ENCODE measurements at regions not wholly inside any gene's neighbourhood (a gene's known extent, or its start where the extent isn't known, plus 50 kb on each side); places are given as distances from the start of the nearest gene placed in this dataset.

GRCh38 chr4:166491635-166492034, 618.6 kb downstream of the TLL1 start:
- no peak for DNase-seq (ENCODE audit: low spot score)

- no peak for DNase-seq (ENCODE audit: low spot score)
Observed at GRCh38 chr4:166493924-166494345, 620.9 kb downstream of the TLL1 start.

GRCh38 chr4:166498546-166498945, 625.5 kb downstream of the TLL1 start:
- no peak for DNase-seq (ENCODE audit: low spot score)

GRCh38 chr4:166499820-166500219, 626.8 kb downstream of the TLL1 start:
- DNase-seq (ENCODE audit: low spot score), result no peak

GRCh38 chr4:166501941-166502382, 628.9 kb downstream of the TLL1 start:
- DNase-seq (ENCODE audit: low spot score), result peak; percentile 7

GRCh38 chr4:166502660-166503059, 629.6 kb downstream of the TLL1 start:
- no peak for DNase-seq (ENCODE audit: low spot score)

GRCh38 chr4:166506051-166506450, 633.0 kb downstream of the TLL1 start:
- no peak for DNase-seq (ENCODE audit: low spot score)

- DNase-seq (ENCODE audit: low spot score), result no peak
Observed at GRCh38 chr4:166512267-166512666, 639.2 kb downstream of the TLL1 start.

GRCh38 chr4:166518315-166518714, 645.3 kb downstream of the TLL1 start:
- DNase-seq (ENCODE audit: low spot score), result no peak

- no peak for DNase-seq (ENCODE audit: low spot score)
Observed at GRCh38 chr4:166518776-166519175, 645.7 kb downstream of the TLL1 start.

- DNase-seq (ENCODE audit: low spot score), result no peak
Observed at GRCh38 chr4:166519774-166520173, 646.7 kb downstream of the TLL1 start.

GRCh38 chr4:166527500-166527899, 654.5 kb downstream of the TLL1 start:
- no peak for DNase-seq (ENCODE audit: low spot score)

- no peak for DNase-seq (ENCODE audit: low spot score)
Observed at GRCh38 chr4:166531703-166532102, 658.7 kb downstream of the TLL1 start.

GRCh38 chr4:166535865-166536264, 662.8 kb downstream of the TLL1 start:
- no peak for DNase-seq (ENCODE audit: low spot score)

GRCh38 chr4:166538491-166539005, 665.5 kb downstream of the TLL1 start:
- no peak for DNase-seq (ENCODE audit: low spot score)

GRCh38 chr4:166546009-166546408, 673.0 kb downstream of the TLL1 start:
- DNase-seq (ENCODE audit: low spot score), result no peak

GRCh38 chr4:166577639-166578038, 656.7 kb downstream of the SPOCK3 start:
- DNase-seq (ENCODE audit: low spot score), result no peak

GRCh38 chr4:166585491-166585890, 648.8 kb downstream of the SPOCK3 start:
- no peak for DNase-seq (ENCODE audit: low spot score)

GRCh38 chr4:166594326-166594946, 639.9 kb downstream of the SPOCK3 start:
- DNase-seq (ENCODE audit: low spot score), result peak; percentile 67

- DNase-seq (ENCODE audit: low spot score), result no peak
Observed at GRCh38 chr4:166600264-166600663, 634.0 kb downstream of the SPOCK3 start.

- DNase-seq (ENCODE audit: low spot score), result no peak
Observed at GRCh38 chr4:166602068-166602467, 632.2 kb downstream of the SPOCK3 start.

GRCh38 chr4:166622425-166622977, 611.8 kb downstream of the SPOCK3 start:
- DNase-seq (ENCODE audit: low spot score), result no peak

- DNase-seq (ENCODE audit: low spot score), result no peak
Observed at GRCh38 chr4:166625018-166625637, 609.2 kb downstream of the SPOCK3 start.
